HG03175 (cell line): ENCODE measurements at regions not wholly inside any gene's neighbourhood (a gene's known extent, or its start where the extent isn't known, plus 50 kb on each side); places are given as distances from the start of the nearest gene placed in this dataset.

Experiments used
- ATAC-seq: cut with Tn5 transposase; IDR thresholded peaks from one replicate; pipeline ENCODE4 v1.9.1; 2021; ENCODE audit warnings: mild to moderate bottlenecking, moderate library complexity; ENCODE audit not compliant: unreplicated experiment

DNA sequence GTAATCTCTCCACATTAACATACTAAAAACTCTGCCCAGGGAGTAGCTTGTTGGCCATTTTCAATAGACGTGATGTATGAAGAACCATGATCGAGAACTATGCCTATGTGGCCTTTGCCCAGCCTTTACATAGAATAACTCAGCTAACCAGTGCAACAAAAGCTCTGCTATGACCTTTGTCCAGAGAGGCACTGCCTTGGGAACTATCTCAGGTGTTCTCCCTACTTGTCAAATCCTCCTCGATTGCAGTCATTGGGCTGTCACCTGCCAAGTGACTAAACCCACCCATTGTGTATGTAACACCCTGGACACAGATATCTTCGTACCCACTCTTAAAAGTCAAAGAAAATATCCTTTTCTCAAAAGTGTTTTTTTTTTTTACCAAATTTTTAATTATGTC lies 610.3 kb upstream of the GALNTL6 start:
- ATAC-seq, result no peak

GRCh38 chr4:171186700-171187099 lies 626.5 kb upstream of the GALNTL6 start:
- no peak for ATAC-seq

- no peak for ATAC-seq
Observed at GRCh38 chr4:171181090-171181489, 632.1 kb upstream of the GALNTL6 start.

DNA sequence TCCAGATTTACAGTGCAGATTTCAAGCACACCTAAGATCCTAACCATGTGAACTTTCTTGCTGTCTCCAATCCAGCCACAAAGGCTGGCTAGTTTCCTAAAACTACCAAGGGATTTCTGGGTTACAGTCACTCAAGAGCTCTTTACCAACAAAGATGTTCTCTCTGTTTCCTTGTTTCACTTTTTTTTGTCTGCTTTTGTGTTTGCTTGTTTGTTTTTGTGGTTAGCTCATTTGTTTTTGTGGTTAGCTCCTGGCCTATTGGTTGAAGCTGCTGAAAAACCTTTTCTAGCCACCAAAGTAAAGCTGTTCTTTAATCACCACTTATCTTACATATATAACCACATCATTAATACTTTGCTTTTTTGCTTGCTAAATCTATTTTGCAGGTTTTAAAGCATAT lies 642.5 kb upstream of the GALNTL6 start:
- ATAC-seq, result no peak

DNA sequence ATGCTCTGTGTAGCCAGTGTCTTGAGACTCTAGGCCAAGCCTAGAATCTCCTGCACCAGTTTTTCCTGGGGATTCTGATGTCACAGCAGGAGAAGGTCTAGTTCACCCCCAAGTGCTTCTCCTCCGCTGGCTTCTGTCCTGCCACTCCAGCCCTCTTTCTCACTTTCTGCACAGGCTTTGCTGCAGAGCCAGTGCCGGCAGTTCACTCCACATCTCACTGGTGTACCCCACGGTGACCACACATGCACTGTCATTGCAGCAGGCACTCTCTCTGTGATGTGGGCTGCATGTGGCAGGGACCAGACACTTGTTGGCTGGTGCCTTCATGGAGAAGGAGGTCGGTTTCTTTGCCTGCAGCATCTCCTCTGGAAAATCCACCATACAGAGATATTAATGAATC lies 643.8 kb upstream of the GALNTL6 start:
- ATAC-seq, result no peak

GRCh38 chr4:171162478-171162877 lies 650.7 kb upstream of the GALNTL6 start:
- no peak for ATAC-seq

GRCh38 chr4:171157462-171158082 lies 655.6 kb upstream of the GALNTL6 start:
- no peak for ATAC-seq

- no peak for ATAC-seq
Observed at GRCh38 chr4:171142639-171143038, 670.6 kb upstream of the GALNTL6 start.

GRCh38 chr4:171142045-171142444 lies 671.2 kb upstream of the GALNTL6 start:
- ATAC-seq, result no peak

GRCh38 chr4:171130256-171130801 lies 682.9 kb upstream of the GALNTL6 start:
- peak; percentile 86 for ATAC-seq

DNA sequence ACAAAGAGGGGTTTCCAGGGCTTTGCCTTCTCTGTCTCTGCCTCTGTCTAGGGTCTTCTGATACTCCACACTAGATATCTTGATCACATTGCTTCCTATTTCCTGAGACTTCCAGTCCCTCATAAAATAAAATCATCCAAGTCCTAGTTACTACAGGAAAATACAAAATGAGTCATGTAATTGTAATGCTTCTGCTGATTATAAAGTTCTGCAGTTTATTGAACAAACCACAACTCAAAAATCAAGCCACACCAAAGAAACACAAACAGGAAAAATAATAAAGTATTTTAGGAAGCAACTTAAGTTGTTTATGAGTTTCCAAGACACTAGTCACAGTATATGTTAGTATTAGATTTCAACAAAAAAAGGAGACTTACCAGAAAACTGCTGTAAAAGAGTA lies 695.1 kb upstream of the GALNTL6 start:
- ATAC-seq, result no peak

DNA sequence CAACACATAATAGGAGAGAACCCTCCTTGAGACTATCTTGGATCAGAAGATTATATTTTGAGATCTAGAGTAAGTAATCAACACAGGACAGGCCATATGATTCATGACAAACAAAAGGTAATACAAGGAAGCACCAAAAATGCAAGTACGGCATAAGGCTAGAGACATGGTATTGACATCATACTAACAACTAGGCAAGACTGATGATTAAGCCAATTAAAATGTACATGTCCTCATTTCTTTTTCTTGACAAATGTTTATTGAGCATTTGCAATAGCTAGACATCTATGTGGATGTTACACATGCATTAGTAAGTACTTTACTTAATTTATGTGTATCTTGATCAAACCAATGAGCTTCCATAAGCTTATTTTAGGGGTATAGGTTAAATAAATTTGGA lies 695.7 kb upstream of the GALNTL6 start:
- ATAC-seq, result no peak

DNA sequence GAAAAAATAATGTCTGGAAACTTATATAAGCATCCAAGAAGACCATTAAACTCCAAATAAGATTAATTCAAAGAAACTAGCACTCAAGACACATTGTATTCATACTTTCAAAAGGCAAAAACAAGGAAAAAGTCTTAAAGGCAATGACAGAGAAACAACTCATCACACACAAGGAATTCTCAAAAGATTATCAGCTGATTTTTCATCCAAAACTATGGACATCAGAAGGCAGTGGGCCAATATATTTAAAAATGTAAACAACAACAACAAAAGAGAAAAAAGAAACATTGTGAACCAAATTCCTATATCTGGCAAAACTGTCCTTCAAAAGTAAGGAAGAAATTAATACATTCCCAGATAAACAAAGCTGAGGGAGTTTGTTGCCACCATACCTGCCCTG lies 711.4 kb upstream of the GALNTL6 start:
- ATAC-seq, result no peak

GRCh38 chr4:171087089-171087488 lies 726.1 kb upstream of the GALNTL6 start:
- ATAC-seq, result no peak

DNA sequence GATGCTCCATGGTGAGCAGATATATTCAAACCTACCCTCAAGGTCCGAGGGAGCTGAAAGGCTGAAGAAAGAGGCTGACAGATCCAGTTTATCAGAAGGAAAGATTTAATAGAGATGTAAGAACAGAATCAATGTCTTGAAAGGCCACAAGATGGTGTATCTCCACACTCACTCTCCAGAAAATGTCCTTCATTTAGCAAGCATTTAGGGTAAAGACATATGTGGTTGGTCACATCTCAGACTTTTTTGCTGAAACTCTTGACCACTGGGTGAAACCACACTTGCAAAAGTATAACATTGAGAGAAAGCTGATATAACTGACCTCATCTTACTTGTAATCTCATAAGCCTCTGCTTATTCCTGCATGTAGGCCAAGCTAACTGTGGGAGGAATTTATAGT lies 745.8 kb upstream of the GALNTL6 start:
- no peak for ATAC-seq

GRCh38 chr4:171049380-171049779 lies 763.8 kb upstream of the GALNTL6 start:
- ATAC-seq, result no peak

GRCh38 chr4:171042989-171043524 lies 770.1 kb upstream of the GALNTL6 start:
- no peak for ATAC-seq

- ATAC-seq, result no peak
Observed at GRCh38 chr4:171035909-171036308, 777.3 kb upstream of the GALNTL6 start.

DNA sequence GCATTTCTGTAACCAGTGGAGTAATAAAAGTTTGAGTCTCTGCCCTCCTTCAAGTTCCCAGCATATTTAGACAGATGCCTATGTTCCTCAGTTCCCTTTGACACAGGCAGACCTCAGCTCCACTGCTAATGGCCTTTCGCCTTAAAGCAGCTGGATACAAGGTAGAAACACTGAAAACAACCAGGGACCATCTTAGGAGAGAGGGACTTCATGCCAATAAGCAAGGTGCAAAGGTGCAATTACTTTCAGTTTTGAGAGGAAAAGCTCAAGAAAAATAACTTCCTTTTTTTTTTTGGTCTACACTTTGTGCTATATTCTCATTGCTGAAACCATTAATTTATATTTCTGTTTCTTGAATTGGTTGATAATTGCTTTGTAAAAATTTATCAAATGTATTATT lies 781.9 kb upstream of the GALNTL6 start:
- ATAC-seq, result no peak

GRCh38 chr4:171025776-171026175 lies 787.4 kb upstream of the GALNTL6 start:
- no peak for ATAC-seq

DNA sequence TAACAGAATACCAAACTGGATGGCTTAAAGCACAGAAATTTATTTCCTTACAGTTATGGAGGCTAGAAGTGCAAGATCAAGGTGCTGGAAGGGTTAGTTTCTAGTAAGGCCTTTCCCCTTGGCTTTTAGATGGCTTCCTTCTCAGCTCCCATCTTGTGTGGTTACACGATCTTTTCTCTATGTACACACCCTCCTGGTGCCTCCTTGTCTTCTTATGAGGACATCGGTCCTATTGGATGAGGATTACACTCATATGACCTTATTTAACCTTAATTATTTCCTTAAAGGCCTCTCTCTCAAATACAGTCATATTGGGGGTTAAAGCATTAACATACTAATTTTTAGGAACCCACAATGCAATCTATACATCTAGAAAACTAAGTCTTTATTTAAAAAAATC lies 787.9 kb upstream of the GALNTL6 start:
- peak; percentile 8 for ATAC-seq

GRCh38 chr4:171024720-171025303 lies 788.4 kb upstream of the GALNTL6 start:
- peak; percentile 51 for ATAC-seq
